CD4-positive, alpha-beta T cell treated with Interleukin-6 for 4 hours (primary cell): ENCODE measurements at regions not wholly inside any gene's neighbourhood (a gene's known extent, or its start where the extent isn't known, plus 50 kb on each side); places are given as distances from the start of the nearest gene placed in this dataset.

Experiments
- DNase-seq: peaks from one replicate; pipeline ENCODE4 v3.0.0-alpha.2; 2020; ENCODE audit warnings: mixed read lengths

- no peak for DNase-seq
These were observed 186.8 kb downstream of the ZEB2 start for GRCh38 chr2:144333143-144333555.

DNA sequence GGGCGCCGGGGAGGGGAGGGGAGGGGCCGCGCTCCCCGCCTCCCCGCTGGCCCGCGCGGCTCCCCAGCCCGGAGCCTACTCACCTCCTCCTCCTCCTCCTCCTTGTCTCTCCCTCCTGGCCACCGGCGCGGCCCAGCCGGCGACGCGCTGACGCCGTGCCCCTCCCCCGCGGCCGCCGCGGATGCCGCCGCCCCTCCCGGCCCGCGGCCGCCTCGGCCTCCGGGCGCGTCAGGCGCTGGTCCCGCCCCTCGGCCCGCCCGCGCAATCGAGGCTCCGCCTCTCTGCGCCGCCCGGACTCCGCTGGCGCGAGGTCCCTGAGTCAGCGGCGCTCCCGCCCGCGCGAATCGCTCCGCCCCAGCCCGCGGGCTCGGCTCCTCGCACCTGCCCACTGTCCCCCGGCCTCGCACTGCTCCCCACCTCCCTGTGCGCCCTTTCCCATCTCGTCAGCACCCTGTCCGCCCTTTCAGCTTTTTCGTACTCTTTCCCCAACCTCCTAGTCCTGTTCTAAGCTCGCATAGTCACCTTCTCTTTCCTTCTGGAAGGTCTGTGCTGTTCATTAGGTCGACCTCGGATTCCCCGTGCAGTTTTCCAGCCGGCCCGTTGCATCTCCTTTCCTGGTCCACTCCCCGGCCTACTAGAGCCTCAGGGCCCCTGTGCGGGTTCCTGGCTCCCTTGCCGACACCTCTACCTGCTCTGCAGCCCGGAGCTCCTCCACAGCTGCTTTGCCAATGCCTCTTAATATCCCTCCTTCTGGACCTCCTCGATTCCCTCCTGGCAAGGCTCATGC lies 187.4 kb downstream of the ZEB2 start:
- DNase-seq: peak; percentile 88

- DNase-seq: no peak
These were observed 188.1 kb downstream of the ZEB2 start for GRCh38 chr2:144331674-144332355.

GRCh38 chr2:144330951-144331673 lies 188.8 kb downstream of the ZEB2 start:
- peak; percentile 2 for DNase-seq

DNA sequence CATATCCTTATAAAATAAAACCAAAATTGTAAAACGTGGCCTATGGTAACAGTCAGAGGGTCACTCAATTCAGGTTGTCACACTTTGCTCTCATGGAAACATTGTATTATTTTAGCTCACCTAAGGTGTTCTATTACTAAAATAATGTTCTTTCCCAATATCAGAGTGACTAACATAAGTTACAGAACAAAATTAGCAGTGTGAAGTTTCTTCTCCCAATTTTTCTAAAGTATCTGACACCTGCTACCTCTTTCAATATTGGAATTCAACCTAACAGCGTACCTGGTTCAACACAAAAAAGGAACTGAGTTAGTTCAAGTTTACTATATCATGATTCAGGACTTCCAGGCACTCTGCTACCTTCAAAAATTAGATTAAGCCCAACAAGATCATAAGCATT lies 190.4 kb downstream of the ZEB2 start:
- no peak for DNase-seq

- no peak for DNase-seq
These were observed 191.0 kb downstream of the ZEB2 start for GRCh38 chr2:144328938-144329337.

DNA sequence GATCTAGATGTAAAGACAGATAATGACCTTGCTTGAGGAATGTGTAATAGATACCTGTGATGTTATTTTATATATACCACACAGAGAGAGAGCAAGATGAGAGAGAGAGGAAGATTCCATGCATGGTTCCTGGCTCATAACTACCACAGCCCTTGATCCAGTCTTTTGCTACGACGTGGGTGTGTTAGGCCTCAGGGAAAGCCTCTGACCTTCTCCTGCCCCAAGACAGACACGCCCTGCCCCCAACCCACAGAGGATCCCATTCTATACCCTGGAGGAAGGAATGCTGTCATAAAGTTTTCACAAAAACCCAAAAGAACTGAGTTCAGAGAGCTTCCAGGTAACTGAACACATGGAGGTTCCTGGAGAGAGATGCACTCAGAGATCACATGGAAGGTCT lies 193.1 kb downstream of the ZEB2 start:
- DNase-seq: no peak

GRCh38 chr2:144325086-144325485 lies 194.8 kb downstream of the ZEB2 start:
- peak; percentile 35 for DNase-seq

DNA sequence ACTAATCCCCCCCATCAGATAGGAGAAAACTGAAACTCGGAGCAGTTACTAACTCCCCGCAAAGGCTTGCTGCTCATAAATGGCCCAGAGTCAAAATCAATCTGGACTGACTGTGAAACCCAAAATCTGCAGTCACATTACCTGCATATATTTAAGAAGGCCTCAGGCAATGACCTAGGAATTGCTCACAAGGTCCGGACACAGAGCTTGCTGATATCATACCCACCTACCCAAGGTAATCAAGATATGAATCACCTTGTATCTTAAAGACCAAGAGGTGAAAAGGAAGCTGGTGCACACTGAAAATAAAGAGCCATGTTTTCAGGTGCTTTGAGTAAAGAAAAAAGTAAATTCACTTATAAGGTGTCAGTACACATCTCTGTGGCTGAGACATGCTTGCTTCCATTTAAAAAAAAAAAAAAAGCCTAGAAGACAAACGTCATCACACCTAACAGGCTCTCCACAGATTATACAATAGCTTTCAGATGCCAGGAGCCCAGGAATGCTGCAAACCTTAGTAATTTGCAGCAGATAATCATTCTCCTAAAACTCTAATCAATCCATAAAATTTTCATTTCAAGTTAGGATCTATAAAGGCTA lies 195.4 kb downstream of the ZEB2 start:
- DNase-seq: peak; percentile 2

- no peak for DNase-seq
These were observed 196.0 kb downstream of the ZEB2 start for GRCh38 chr2:144323946-144324345.

GRCh38 chr2:144322379-144322778 lies 197.5 kb downstream of the ZEB2 start:
- no peak for DNase-seq

DNA sequence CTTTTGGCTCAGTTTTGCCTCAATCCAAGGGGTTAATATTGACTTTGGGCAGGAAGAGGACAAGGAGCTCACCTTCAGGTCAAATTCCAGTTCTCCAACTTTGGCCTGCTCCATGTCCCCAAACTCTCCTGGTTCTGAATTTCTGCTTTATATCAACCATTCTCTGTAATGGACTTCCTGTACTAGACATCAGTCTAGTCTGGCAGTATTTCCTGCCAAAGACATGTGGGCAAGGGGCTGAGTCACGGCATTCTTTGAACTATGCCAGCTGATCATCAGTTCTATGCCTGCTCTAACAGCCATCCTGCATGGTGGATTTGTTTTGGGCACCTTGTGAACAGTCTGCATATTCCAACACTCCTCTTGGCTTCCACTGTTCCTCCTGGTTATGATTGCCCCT lies 199.4 kb downstream of the ZEB2 start:
- peak; percentile 70 for DNase-seq

DNA sequence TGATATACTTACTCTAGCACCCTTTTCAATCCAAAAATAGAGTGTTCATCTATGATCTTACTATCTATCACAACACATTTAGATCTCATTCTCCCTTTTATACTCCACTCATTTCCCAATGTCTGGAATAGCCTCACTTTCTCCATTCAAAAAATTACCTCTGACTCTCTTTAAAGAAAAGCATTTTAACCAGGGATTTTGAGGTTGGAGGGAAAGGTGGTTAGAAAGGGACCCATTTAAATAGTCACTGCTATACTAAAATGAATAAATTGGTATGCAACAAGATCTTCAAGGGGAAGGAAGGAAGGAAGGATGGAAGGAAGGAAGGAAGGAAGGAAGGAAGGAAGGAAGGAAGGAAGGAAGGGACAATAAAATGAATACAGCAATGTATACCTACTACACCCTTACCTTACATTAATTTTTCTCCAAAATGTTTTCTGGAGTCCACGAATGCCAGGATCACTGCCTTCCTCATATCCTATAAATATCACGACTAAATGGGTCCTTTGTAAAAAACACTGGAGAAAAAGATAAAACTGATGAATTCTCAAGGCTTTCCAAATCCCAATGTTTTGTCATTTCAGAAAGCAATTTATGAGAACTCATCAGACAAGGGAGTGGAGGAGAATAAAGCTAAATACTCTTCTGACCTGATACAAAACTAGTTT lies 202.7 kb downstream of the ZEB2 start:
- no peak for DNase-seq

DNA sequence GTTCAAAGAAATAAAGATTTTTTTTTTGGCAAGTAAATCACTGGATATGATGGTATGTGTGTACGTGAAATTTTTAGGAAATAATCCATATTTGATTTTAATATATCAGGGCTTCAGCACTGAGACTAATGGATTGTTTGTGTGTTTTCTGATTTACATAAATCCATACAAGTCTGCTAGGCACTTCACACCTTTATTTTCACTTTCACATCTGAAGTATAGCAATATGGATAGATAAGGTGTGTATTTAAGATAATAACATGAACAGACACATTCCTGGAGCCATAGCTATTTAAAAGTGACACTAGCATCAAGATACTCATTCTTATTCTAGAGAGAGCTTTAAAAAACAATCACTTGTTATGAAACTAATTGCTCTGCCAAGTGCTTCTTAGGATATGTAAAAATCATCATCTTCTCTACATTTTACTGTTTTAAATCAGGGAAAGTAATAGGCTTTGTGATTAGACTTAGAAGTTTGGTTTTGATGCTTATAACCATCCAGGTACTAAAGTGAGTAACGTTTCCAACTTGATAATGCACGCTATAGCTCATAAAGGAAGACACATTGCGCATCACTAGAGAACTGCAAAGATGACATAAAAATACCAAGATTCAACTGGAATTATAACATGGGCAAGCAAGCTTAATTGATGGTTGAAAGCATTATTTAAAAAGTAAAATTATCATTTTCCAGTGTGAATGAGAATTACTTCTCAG lies 208.9 kb downstream of the ZEB2 start:
- DNase-seq: no peak

DNA sequence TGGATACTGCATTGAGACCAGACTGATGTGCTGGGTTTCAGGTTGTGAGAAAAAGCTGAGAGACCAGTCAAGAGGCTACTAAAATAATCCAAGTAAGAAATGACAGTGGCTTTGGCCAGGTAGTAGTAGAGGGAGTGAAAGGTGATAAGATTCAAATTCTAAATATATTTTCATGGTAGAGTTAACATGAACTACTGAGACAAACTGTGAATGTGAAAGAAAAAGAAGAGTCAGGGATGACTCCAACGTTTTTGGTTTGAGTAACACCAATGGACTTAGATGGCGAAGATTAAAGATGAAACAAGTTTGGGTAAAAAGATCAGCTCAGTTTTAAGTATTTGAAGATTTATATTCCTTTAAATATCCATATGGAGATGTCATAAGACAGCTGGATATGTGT lies 209.4 kb downstream of the ZEB2 start:
- no peak for DNase-seq

DNA sequence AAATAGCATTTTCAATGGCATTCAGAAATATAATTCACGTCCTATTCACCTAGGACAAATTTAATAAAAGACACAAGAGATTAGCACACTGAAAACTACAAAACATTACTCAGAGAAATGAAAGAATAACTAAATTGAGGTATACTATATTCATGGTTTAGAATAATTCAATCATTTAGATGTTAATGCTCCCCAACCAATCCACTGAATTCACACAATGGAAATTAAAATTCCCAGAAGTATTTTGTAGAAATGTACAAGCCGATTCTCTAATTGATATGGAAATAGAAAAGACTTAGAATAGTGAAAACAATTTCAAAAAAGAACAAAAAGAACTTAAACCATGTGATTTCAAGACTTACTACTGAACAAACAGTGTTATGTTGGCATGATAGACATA lies 212.2 kb downstream of the ZEB2 start:
- DNase-seq: no peak

DNA sequence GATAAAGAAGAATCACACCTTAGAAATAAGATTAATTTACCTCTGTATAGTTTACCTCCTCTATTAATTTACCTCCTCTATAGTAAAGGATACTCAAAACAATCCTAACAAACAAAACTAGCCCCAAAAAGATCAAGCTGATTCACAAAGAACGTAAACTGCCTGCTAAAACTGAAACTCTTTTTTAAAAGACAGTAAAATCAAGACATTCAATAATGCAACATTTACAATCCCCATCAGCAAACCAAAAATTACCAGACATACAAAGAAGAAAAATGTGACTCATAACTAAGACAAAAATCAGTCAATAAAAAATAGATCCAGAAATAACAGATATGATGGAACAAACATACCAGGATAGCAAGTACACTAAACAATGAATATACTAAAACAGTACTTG lies 215.7 kb downstream of the ZEB2 start:
- DNase-seq: no peak

DNA sequence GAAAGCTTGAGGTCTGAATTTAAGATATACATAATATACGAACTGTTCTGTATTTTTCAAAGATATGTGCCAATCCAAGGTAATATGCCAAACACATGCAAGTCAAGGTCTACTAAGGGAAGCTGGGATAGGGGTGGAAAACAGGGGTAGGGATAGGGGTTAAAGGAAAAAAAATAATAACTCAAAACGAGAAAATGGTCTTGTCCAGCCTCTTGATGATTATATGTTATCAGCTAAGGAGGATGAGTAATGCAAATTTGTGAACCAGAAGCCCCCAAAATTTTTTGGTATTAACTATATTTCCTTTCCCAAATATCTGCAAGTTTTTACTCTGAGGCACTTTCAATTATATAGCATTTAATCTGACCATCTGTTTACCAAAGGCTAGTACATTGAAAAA lies 219.3 kb downstream of the ZEB2 start:
- no peak for DNase-seq

GRCh38 chr2:144290276-144290675 lies 229.6 kb downstream of the ZEB2 start:
- no peak for DNase-seq

DNA sequence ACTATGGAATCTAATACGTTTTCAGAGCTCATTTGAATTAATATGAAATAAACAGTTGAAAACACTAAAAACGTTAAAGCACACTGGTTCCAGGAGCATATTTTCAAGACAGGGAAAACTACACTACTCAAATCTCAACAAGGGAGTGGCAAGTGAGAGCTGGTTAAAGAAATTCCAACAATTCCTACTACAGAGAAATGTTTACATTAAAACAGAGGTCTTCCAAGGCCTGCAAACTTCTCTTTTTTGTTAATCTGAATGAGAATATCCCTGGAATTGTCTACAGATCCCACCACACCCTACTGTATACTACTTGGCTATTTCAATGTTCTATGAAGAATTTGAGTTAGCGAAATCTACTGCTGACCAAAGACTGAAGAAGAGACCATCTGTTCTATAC lies 231.5 kb downstream of the ZEB2 start:
- no peak for DNase-seq

GRCh38 chr2:144285324-144285723 lies 234.6 kb downstream of the ZEB2 start:
- DNase-seq: no peak

GRCh38 chr2:144281476-144281875 lies 238.4 kb downstream of the ZEB2 start:
- DNase-seq: no peak
